RWPE1 (cell line): ENCODE measurements at regions not wholly inside any gene's neighbourhood (a gene's known extent, or its start where the extent isn't known, plus 50 kb on each side); places are given as distances from the start of the nearest gene placed in this dataset.

Source experiments
- CTCF ChIA-PET: fragments of 350-600 bp; sonication (Branson Sonifier 250); formaldehyde crosslinking; extraction: SDS; loops from one replicate; lab custom pipeline; 2021; lab: Yijun Ruan, JAX
- POLR2A ChIA-PET: fragments of 400-600 bp; formaldehyde crosslinking; extraction: SDS; loops from one replicate; lab custom pipeline; 2020; ENCODE audit warnings: antibody characterized with exemption; ENCODE audit not compliant: low non-redundant PET; lab: Yijun Ruan, JAX
- DNase-seq: peaks from one replicate; pipeline ENCODE4 v3.0.0; 2012; ENCODE audit warnings: low spot score
- H3K27ac ChIP-seq: fragments of 450-650 bp; 2 replicates; pipeline ENCODE4 v1.5.1; 2017
- CTCF ChIP-seq: fragments of 450-650 bp; conservative IDR thresholded peaks from 2 replicates; pipeline ENCODE4 v1.5.1; 2017; ENCODE audit warnings: low read depth, mild to moderate bottlenecking

DNA sequence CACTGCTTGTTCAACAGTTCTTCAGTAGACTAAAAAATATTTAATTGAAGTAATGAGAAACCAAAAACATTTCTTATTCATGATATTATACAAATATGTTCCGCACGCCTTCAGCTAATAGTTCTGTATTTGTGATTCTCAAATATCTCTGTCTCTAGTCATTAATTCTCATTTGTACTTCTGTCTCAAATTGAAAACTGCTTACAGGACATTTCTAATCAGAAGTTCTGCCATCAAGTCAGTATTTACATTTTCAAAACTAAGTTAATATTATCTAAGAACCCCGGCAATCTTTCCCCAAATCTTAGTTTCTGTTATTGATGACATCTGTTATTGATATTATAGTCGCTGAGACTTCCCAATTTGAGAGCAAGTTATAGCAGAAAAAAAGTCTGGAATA lies 78.6 kb upstream of the PGRMC2 start:
- no peak for DNase-seq
- ChIA-PET CTCF (no interaction called here), POLR2A (no interaction called here)
- no peak for TF ChIP-seq CTCF
- no peak overlapping the region for H3K27ac ChIP-seq

DNA sequence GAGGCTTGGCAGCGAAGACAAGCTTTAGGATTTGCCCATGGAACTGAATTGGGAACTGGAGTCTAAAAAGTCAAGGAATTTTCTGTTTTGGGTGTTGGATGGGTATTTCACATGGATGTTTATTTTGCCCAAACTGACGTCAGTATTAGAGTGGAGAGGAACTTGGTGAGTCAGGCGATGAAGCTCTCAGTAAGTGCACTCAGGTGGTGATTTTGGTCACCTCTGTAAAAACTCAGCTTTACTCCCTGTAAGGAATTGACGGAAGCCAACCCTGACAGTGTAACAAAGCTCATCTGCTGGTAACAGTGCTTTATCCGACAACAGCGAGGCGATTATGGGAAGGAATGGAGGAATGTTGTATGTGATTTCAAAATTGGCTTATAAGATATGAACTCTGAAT lies 77.0 kb upstream of the PGRMC2 start:
- ChIA-PET CTCF (interaction anchor here (0.7 kb wide), 2 partner anchors 73 to 132 kb away, joined by 3 to 6 read pairs; no protein-coding TSS in a partner anchor), POLR2A (no interaction called here)
- no peak for DNase-seq
- no peak for TF ChIP-seq CTCF
- no peak overlapping the region for H3K27ac ChIP-seq

- CTCF ChIA-PET, result interaction anchor here (0.7 kb wide), 2 partner anchors 72 to 133 kb away, joined by 3 to 6 read pairs; no protein-coding TSS in a partner anchor
- H3K27ac ChIP-seq, result no peak overlapping the region
- no peak for DNase-seq
- POLR2A ChIA-PET, result no interaction called here
- no peak for TF ChIP-seq CTCF
Measured at GRCh38 chr4:128363966-128364365, 76.4 kb upstream of the PGRMC2 start.

GRCh38 chr4:128362760-128363159 lies 75.1 kb upstream of the PGRMC2 start:
- TF ChIP-seq CTCF, result no peak
- POLR2A ChIA-PET, result no interaction called here
- no peak for DNase-seq
- CTCF ChIA-PET, result no interaction called here
- no peak overlapping the region for H3K27ac ChIP-seq

DNA sequence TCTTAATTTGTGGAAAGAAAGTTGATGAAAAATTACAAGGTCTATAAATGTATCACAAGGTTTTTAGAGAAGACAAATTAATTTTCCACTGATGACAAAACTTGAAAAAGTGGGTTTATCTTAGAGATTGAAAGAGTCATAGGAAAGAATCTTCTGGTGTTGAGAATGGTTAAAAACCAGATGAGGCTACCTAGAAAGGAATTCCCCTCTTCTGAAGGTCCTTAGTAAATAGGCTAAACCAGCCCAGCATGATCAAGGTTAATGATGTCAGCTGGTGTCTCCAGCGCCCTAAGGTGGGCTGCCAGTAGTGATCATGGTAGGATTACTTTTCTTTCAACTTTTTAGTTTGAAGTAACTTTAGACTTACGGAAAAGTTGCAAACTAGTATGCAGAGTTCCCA lies 71.8 kb upstream of the PGRMC2 start:
- H3K27ac ChIP-seq, result no peak overlapping the region
- TF ChIP-seq CTCF, result no peak
- DNase-seq, result no peak
- ChIA-PET POLR2A (no interaction called here), CTCF (no interaction called here)

DNA sequence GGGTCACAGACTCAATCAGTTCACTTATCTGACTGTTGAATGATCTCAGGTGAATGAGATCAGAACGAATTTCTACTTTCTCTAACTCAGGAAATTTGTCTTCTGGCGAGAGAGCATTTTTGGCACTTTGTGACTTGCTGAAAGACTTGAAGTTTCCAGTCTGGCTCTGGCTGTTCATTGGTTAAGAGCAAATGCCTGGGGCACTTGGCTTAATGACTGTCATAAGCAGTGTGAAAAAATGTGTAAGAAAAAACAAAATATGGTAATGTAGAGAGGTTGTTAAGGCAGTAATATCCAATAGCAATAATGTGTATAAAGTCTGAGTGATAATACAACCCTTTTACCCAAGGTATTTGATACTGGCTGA lies 71.3 kb upstream of the PGRMC2 start:
- no peak for DNase-seq
- POLR2A ChIA-PET, result no interaction called here
- H3K27ac ChIP-seq, result no peak overlapping the region
- no peak for TF ChIP-seq CTCF
- CTCF ChIA-PET, result no interaction called here
